ENCODE measurements at regions not wholly inside any gene's neighbourhood (a gene's known extent, or its start where the extent isn't known, plus 50 kb on each side); places are given as distances from the start of the nearest gene placed in this dataset.

GRCh38 chr13:38045278-38046048 lies 175.9 kb upstream of the TRPC4 start:
- Histone ChIP-seq H2BK12ac (ENCODE audit: insufficient read length, low read depth, low read length) (no peak overlapping the region), H2BK120ac (ENCODE audit: low read depth, low read length, poor library complexity, severe bottlenecking) (no peak overlapping the region), H4K5ac (ENCODE audit: insufficient read length, low read depth, low read length) (no peak overlapping the region), H4K91ac (ENCODE audit: insufficient read length, low read depth, low read length) (no peak overlapping the region), H3K4me2 (ENCODE audit: insufficient read depth, insufficient read length, low read length) (no peak overlapping the region), H3K9ac (ENCODE audit: extremely low read depth, insufficient read length, low read length) (no peak overlapping the region), H3K23ac (ENCODE audit: insufficient read length, low read depth, low read length) (no peak overlapping the region), H3K14ac (ENCODE audit: insufficient read depth, low read length) (no peak overlapping the region), H2AK5ac (ENCODE audit: insufficient read length, low read length) (no peak overlapping the region), H3K9me3 (ENCODE audit: control insufficient read depth, low read depth, low read length) (no peaks in the 10 kb centered on the region), H2BK5ac (ENCODE audit: insufficient read length, low read length) (no peak overlapping the region), H3K79me1 (ENCODE audit: insufficient read depth, low read depth, low read length, poor library complexity, severe bottlenecking) (no peaks in the 10 kb centered on the region), H3K4ac (ENCODE audit: low read depth, low read length) (no peak overlapping the region), H3K56ac (ENCODE audit: insufficient read length, low read depth, low read length) (no peak overlapping the region), H3K18ac (ENCODE audit: insufficient read length, low read depth, low read length) (no peak overlapping the region), H3K79me2 (ENCODE audit: insufficient read depth, low read length) (no peaks in the 10 kb centered on the region), H3T11ph (ENCODE audit: low read length) (no peak overlapping the region), H3K23me2 (ENCODE audit: insufficient read length, low read depth, low read length, poor library complexity, severe bottlenecking) (no peaks in the 10 kb centered on the region), H4K8ac (replicated peaks; ENCODE audit: insufficient read length, low read depth, low read length) (no peak overlapping the region), H2AFZ (ENCODE audit: low read length) (no peak overlapping the region), H2BK20ac (ENCODE audit: low read depth, low read length, poor library complexity, severe bottlenecking) (no peak overlapping the region), H2BK15ac (ENCODE audit: low read depth, low read length) (no peak overlapping the region), H3K27ac (ENCODE audit: insufficient read length, low read depth, low read length) (no peak overlapping the region), H4K20me1 (ENCODE audit: control insufficient read depth, insufficient read depth, insufficient read length) (no peaks in the 10 kb centered on the region), H3K4me1 (ENCODE audit: insufficient read depth, low read length) (no peaks in the 10 kb centered on the region), H3K27me3 (ENCODE audit: insufficient read depth, low read length) (no peaks in the 10 kb centered on the region)
- DNase-seq = peak; percentile 43
- Mint-ChIP-seq H3K9me3 (peaks cover 12 to 13% of the 10 kb centered on the region in 2 experiments; a peak in 4 of 5 replicates), H3K27ac (no peak overlapping the region), H3K36me3 (ENCODE audit: insufficient read depth in 1 of 3, low read depth in 3 of 3) (peaks cover 0 to 22% (median 6%) of the 10 kb centered on the region in 3 experiments; a peak in 6 of 7 replicates), H3K4me3 (no peak overlapping the region), H3K4me1 (peaks cover 5 to 9% of the 10 kb centered on the region in 2 experiments), H3K27me3 (ENCODE audit: low read depth) (no peaks in the 10 kb centered on the region)
- WGBS (ENCODE audit: extremely low coverage, insufficient read length, low lambda C conversion rate) = no CpG with 5 or more reads among the region's 8 CpGs
- TF ChIP-seq CTCF (conservative IDR thresholded peaks at IDR 0.05) = peak; percentile 74

Data from H9 (cell line).